ENCODE measurements at regions not wholly inside any gene's neighbourhood (a gene's known extent, or its start where the extent isn't known, plus 50 kb on each side); places are given as distances from the start of the nearest gene placed in this dataset.

- no peaks in the 10 kb centered on the region for H3K4me1 ChIP-seq (ENCODE audit: insufficient read depth, low read length)
- no peaks in the 10 kb centered on the region for H3K79me2 ChIP-seq (ENCODE audit: low read length)
- ATAC-seq (no peak), DNase-seq (no peak)
- no peak overlapping the region for H3K27ac ChIP-seq (ENCODE audit: low read length)
- no peaks in the 10 kb centered on the region for H3K9me3 ChIP-seq (ENCODE audit: low read length)
- H3K9me2 ChIP-seq (replicated peaks; ENCODE audit: low read length), result no peaks in the 10 kb centered on the region
- POLR2A ChIA-PET (ENCODE audit: unreplicated experiment), result no interaction called here
- H3K4me3 ChIP-seq (ENCODE audit: low read length), result no peak overlapping the region
- CTCF ChIA-PET, result no interaction called here
- H3K9ac ChIP-seq (ENCODE audit: low read length), result no peak overlapping the region
- H2AFZ ChIP-seq (ENCODE audit: low read length), result no peak overlapping the region
- intact Hi-C loops (cut with micrococcal nuclease), result no loop called here
- H4K20me1 ChIP-seq (ENCODE audit: low read length), result no peaks in the 10 kb centered on the region
- no peak for TF ChIP-seq EZH2 (IDR thresholded peaks at IDR 0.05; ENCODE audit: low read length, unreplicated experiment)
- no peak for TF ChIP-seq EZH2phosphoT487 (IDR thresholded peaks at IDR 0.05; ENCODE audit: borderline replicate concordance, low read length)
- no peak for TF ChIP-seq CTCF (conservative IDR thresholded peaks at IDR 0.05; ENCODE audit: low read depth, low read length)
- no peaks in the 10 kb centered on the region for H3K36me3 ChIP-seq (ENCODE audit: low read depth, low read length)
- H3F3A ChIP-seq (ENCODE audit: low read length, unreplicated experiment), result no peaks in the 10 kb centered on the region
- no TSS peak for BruUV-seq (replicated peaks)
- no peaks in the 10 kb centered on the region for H3K27me3 ChIP-seq (ENCODE audit: low read length)
- no peak overlapping the region for H3K4me2 ChIP-seq (ENCODE audit: low read length)
Measured at GRCh38 chr13:80712026-80712425, 371.1 kb upstream of the SPRY2 start.

GRCh38 chr13:80708791-80709190 is 367.9 kb upstream of the SPRY2 start:
- no peaks in the 10 kb centered on the region for H3K27me3 ChIP-seq (ENCODE audit: low read length)
- TF ChIP-seq EZH2 (IDR thresholded peaks at IDR 0.05; ENCODE audit: low read length, unreplicated experiment), result no peak
- ATAC-seq (no peak), DNase-seq (no peak)
- H3K9me2 ChIP-seq (replicated peaks; ENCODE audit: low read length), result no peaks in the 10 kb centered on the region
- no peak overlapping the region for H2AFZ ChIP-seq (ENCODE audit: low read length)
- H3K4me1 ChIP-seq (ENCODE audit: insufficient read depth, low read length), result no peaks in the 10 kb centered on the region
- H3F3A ChIP-seq (ENCODE audit: low read length, unreplicated experiment), result no peaks in the 10 kb centered on the region
- H3K4me2 ChIP-seq (ENCODE audit: low read length), result no peak overlapping the region
- H3K79me2 ChIP-seq (ENCODE audit: low read length), result no peaks in the 10 kb centered on the region
- no peaks in the 10 kb centered on the region for H4K20me1 ChIP-seq (ENCODE audit: low read length)
- H3K4me3 ChIP-seq (ENCODE audit: low read length), result no peak overlapping the region
- ChIA-PET POLR2A (ENCODE audit: unreplicated experiment) (no interaction called here), CTCF (no interaction called here)
- no TSS peak for BruUV-seq (replicated peaks)
- H3K9ac ChIP-seq (ENCODE audit: low read length), result no peak overlapping the region
- H3K27ac ChIP-seq (ENCODE audit: low read length), result no peak overlapping the region
- no peaks in the 10 kb centered on the region for H3K9me3 ChIP-seq (ENCODE audit: low read length)
- intact Hi-C loops (cut with micrococcal nuclease), result no loop called here
- H3K36me3 ChIP-seq (ENCODE audit: low read depth, low read length), result no peaks in the 10 kb centered on the region

- no peak overlapping the region for H3K9ac ChIP-seq (ENCODE audit: low read length)
- H3K9me3 ChIP-seq (ENCODE audit: low read length), result no peaks in the 10 kb centered on the region
- H3F3A ChIP-seq (ENCODE audit: low read length, unreplicated experiment), result no peaks in the 10 kb centered on the region
- DNase-seq, result no peak
- H3K9me2 ChIP-seq (replicated peaks; ENCODE audit: low read length), result no peaks in the 10 kb centered on the region
- H3K4me1 ChIP-seq (ENCODE audit: insufficient read depth, low read length), result no peaks in the 10 kb centered on the region
- no peak overlapping the region for H3K4me3 ChIP-seq (ENCODE audit: low read length)
- H3K27me3 ChIP-seq (ENCODE audit: low read length), result no peaks in the 10 kb centered on the region
- ChIA-PET POLR2A (ENCODE audit: unreplicated experiment) (no interaction called here), CTCF (no interaction called here)
- no TSS peak for BruUV-seq (replicated peaks)
- TF ChIP-seq EZH2 (IDR thresholded peaks at IDR 0.05; ENCODE audit: low read length, unreplicated experiment) (no peak), CTCF (conservative IDR thresholded peaks at IDR 0.05; ENCODE audit: low read depth, low read length) (no peak), EZH2phosphoT487 (IDR thresholded peaks at IDR 0.05; ENCODE audit: borderline replicate concordance, low read length) (no peak)
- H3K27ac ChIP-seq (ENCODE audit: low read length), result no peak overlapping the region
- H2AFZ ChIP-seq (ENCODE audit: low read length), result no peak overlapping the region
- no peak for ATAC-seq
- no peaks in the 10 kb centered on the region for H3K79me2 ChIP-seq (ENCODE audit: low read length)
- H4K20me1 ChIP-seq (ENCODE audit: low read length), result no peaks in the 10 kb centered on the region
- no peaks in the 10 kb centered on the region for H3K36me3 ChIP-seq (ENCODE audit: low read depth, low read length)
- intact Hi-C loops (cut with micrococcal nuclease), result no loop called here
- no peak overlapping the region for H3K4me2 ChIP-seq (ENCODE audit: low read length)
Measured at GRCh38 chr13:80707000-80707983, 366.4 kb upstream of the SPRY2 start.
